ENCODE measurements at regions not wholly inside any gene's neighbourhood (a gene's known extent, or its start where the extent isn't known, plus 50 kb on each side); places are given as distances from the start of the nearest gene placed in this dataset.

GRCh38 chr6:134436281-134436815 is 118.4 kb upstream of the SGK1 start (continued):
- peak; percentile 69; the same call in 1 of the 2 replicates for TF ChIP-seq HMBOX1 (IDR thresholded peaks at IDR 0.05)
- no peak for TF ChIP-seq ZNF644 (tag; IDR thresholded peaks at IDR 0.05; ENCODE audit: low read depth)
- TF ChIP-seq COPS2 (conservative IDR thresholded peaks at IDR 0.05), result no peak
- TF ChIP-seq ZNF511 (CRISPR knock-in tag; IDR thresholded peaks at IDR 0.05), result no peak; the same call in 1 of the 2 replicates
- peak; percentile 77; the same call in 1 of the 2 replicates for TF ChIP-seq SMARCA4 (IDR thresholded peaks at IDR 0.05)
- TF ChIP-seq MAX (CRISPR knock-in tag; IDR thresholded peaks at IDR 0.05), result no peak
- TF ChIP-seq ZNF124 (CRISPR knock-in tag; IDR thresholded peaks at IDR 0.05), result no peak
- no peak for TF ChIP-seq ZNF277 (CRISPR knock-in tag; IDR thresholded peaks at IDR 0.05; ENCODE audit: borderline replicate concordance)
- TF ChIP-seq PRDM10 (IDR thresholded peaks at IDR 0.05; ENCODE audit: partially characterized antibody), result peak; percentile 85
- no peak for TF ChIP-seq ZKSCAN3 (CRISPR knock-in tag; IDR thresholded peaks at IDR 0.05)
- TF ChIP-seq DEAF1 (CRISPR knock-in tag; IDR thresholded peaks at IDR 0.05), result 0 out of 2 replicates have a peak, but pooled peaks have one; percentile 20
- no peak for TF ChIP-seq POLR3G (IDR thresholded peaks at IDR 0.05; ENCODE audit: extremely low read depth, insufficient read length, insufficient replicate concordance)
- TF ChIP-seq JUN (IDR thresholded peaks at IDR 0.05; ENCODE audit: borderline replicate concordance, low read depth, low read length), result peak; percentile 76; the same call in 1 of the 2 replicates
- no peak for TF ChIP-seq JUN (CRISPR knock-in tag; IDR thresholded peaks at IDR 0.05; ENCODE audit: borderline replicate concordance)
- TF ChIP-seq LEF1 (IDR thresholded peaks at IDR 0.05), result peak; percentile 66
- no peak for TF ChIP-seq PREB (CRISPR knock-in tag; IDR thresholded peaks at IDR 0.05)
- no peak for TF ChIP-seq NFIC (IDR thresholded peaks at IDR 0.05)
- TF ChIP-seq STAT5B (CRISPR knock-in tag; IDR thresholded peaks at IDR 0.05), result no peak
- TF ChIP-seq BHLHE40 (IDR thresholded peaks at IDR 0.05; ENCODE audit: low read length), result peak; percentile 33; the same call in 1 of the 2 replicates
